Activated naive CD8-positive, alpha-beta T cell (primary cell): ENCODE measurements at regions not wholly inside any gene's neighbourhood (a gene's known extent, or its start where the extent isn't known, plus 50 kb on each side); places are given as distances from the start of the nearest gene placed in this dataset.
"Not testable (repeated sequence)": the region's sequence is repeated elsewhere in the genome, so short reads cannot be mapped to it uniquely, and the experiment has no call there.

Source experiments
- H3K27ac Mint-ChIP-seq: one replicate; pipeline ENCODE4 v1.8.0; 2021; ENCODE audit warnings: mixed read lengths
- H3K27me3 Mint-ChIP-seq: one replicate; pipeline ENCODE4 v1.8.0; 2021; ENCODE audit warnings: mixed read lengths
- H3K36me3 Mint-ChIP-seq: one replicate; pipeline ENCODE4 v1.8.0; 2021; ENCODE audit warnings: mixed read lengths
- H3K4me1 Mint-ChIP-seq: one replicate; pipeline ENCODE4 v1.8.0; 2021; ENCODE audit warnings: low read depth, mixed read lengths
- H3K4me3 Mint-ChIP-seq: one replicate; pipeline ENCODE4 v1.8.0; 2021; ENCODE audit warnings: mild to moderate bottlenecking, mixed read lengths
- H3K9me3 Mint-ChIP-seq: one replicate; pipeline ENCODE4 v1.8.0; 2021; ENCODE audit warnings: low read depth, mixed read lengths

DNA sequence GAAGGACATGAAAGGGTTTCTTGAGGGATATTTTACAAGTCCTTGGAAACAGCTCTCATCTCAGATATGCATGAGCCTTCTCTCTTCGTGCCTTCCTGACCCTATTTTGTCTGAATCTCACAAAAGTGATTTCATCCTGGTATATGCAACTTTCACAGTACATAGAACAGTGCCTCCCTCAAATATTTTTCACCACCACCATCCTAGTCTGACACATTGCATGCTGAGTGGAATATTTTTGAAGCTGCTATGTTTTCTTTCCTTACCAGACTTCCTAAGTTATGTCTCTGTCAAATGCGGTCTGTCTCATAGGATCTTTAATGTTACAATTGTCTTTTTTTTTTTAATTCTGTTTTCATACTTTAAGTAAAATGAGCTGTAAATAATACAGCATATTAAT is 673.3 kb upstream of the LRRN3 start:
- H3K27me3 Mint-ChIP-seq = peaks cover 2% of the 10 kb centered on the region
- no peak overlapping the region for H3K4me3 Mint-ChIP-seq
- H3K9me3 Mint-ChIP-seq = no peaks in the 10 kb centered on the region
- no peaks in the 10 kb centered on the region for H3K4me1 Mint-ChIP-seq
- no peaks in the 10 kb centered on the region for H3K36me3 Mint-ChIP-seq
- no peak overlapping the region for H3K27ac Mint-ChIP-seq

DNA sequence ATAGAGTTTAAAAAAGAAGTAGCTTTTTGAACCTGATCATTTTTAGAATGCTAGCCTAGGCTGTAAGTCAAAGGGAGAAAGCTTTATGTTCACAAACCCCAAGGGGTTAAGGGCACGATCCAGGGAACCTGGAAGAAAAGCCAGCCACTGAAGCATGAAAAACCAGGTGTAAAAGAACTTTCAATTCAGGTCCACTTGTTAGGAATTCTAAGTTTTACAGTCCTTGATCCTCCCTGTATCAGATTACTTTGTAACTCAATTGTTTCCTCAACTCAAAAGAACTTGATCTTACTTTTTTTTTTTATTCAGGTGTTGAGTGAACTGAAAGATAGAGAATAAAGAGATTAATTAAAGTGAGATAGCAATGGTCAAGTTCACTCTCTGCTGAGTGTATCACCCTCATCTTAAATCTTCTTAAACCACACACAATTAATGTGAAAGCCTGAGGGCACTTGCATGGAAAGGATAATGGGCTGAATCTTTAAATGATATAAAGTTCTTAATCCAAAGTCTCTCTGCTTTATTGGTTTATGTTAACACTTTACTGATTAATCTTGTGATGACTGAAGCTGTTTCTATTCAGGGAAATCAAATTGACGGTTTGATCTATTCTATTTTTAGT is 672.2 kb upstream of the LRRN3 start:
- Mint-ChIP-seq H3K4me3 (no peak overlapping the region), H3K4me1 (no peaks in the 10 kb centered on the region), H3K27me3 (peaks cover 2% of the 10 kb centered on the region), H3K27ac (no peak overlapping the region), H3K36me3 (no peaks in the 10 kb centered on the region), H3K9me3 (no peaks in the 10 kb centered on the region)

DNA sequence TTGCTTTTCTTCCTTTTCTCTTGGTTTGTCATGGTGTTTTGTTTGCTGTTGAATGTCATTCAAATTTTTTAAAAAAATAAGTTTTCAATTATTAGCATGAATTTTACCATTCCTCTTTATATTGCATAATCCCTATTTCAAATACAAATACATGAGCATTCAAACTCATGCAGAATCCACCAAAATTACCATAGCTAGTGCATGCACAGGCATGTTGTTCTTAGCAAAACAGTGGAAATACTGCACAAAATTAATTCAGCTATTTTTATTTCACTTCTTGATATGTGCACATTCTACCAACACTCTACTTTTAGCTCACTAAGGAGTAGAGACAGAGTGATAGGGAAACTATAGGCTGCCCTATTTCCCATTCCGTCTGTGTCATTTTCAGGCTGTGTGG is 670.1 kb upstream of the LRRN3 start:
- H3K4me3 Mint-ChIP-seq = no peak overlapping the region
- no peak overlapping the region for H3K27ac Mint-ChIP-seq
- H3K9me3 Mint-ChIP-seq = no peaks in the 10 kb centered on the region
- H3K27me3 Mint-ChIP-seq = peaks cover 4% of the 10 kb centered on the region
- H3K4me1 Mint-ChIP-seq = no peaks in the 10 kb centered on the region
- no peaks in the 10 kb centered on the region for H3K36me3 Mint-ChIP-seq

DNA sequence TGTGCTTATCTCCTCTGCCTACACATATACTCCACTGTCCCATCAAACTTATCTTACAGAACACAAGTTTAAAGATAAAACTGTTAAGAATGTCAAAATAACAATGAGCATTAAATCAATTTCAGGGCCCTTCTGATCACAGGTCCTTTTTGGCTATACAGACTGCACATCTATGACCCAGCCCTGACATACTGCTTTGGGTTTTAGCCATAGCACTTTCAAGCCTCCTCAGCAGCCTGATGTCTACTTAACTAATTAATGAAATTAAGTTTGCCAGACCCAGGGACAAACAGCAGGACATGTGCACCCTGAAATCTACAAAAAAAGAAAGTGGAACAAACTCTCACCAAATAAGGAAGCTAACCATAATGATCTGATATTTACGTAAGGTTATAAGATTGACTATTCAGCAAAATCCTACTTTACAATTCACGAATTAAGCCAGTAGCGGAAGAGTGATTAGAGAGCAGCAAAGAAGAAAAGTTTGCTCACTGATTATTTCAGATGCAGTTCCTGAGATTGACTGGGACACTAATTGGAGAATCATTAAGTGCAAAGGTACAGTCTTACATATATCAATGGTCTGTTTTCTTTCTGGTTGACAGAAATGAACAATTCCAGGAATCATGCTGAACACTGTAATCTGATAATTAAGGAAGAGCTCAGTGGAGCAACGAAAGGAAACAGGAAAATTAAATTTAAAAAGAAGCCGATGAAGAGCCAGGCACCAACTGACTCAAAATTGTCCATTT is 669.3 kb upstream of the LRRN3 start:
- no peak overlapping the region for H3K27ac Mint-ChIP-seq
- no peaks in the 10 kb centered on the region for H3K4me1 Mint-ChIP-seq
- H3K27me3 Mint-ChIP-seq = peaks cover 3% of the 10 kb centered on the region
- H3K4me3 Mint-ChIP-seq = no peak overlapping the region
- no peaks in the 10 kb centered on the region for H3K36me3 Mint-ChIP-seq
- no peaks in the 10 kb centered on the region for H3K9me3 Mint-ChIP-seq

DNA sequence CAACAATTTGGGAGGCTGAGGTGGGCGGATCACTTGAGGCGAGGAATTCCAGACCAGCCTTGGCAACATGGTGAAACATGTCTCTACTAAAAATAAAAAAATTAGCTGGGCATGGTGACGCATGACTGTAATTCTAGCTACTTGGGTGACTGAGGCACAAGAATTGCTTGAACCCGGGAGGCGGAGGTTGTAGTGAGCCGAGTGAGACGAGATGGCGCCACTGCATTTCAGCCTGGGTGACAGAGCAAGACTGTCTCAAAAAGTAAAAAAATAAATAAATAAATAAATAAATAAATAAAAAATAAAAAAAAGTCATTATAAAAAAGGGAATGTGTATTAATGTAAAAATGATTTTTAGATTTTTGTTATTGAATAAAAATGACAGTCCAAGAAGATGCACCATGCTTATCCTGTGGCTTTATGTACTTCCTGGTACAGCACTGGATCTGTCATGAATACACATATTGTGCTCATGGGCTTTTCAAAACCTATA is 658.8 kb upstream of the LRRN3 start:
- Mint-ChIP-seq H3K4me1 (no peaks in the 10 kb centered on the region), H3K4me3 (no peak overlapping the region), H3K27ac (no peak overlapping the region), H3K27me3 (no peaks in the 10 kb centered on the region), H3K9me3 (no peaks in the 10 kb centered on the region), H3K36me3 (no peaks in the 10 kb centered on the region)

DNA sequence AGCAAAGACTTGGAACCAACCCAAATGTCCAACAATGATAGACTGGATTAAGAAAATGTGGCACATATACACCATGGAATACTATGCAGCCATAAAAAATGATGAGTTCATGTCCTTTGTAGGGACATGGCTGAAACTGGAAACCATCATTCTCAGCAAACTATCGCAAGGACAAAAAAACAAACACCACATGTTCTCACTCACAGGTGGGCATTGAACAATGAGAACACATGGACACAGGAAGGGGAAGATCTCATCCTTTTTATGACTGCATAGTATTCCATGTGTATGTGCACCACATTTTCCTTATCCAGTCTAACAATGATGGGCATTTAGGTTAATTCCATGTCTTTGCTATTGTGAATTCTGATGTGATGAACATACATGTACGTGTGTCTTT is 652.0 kb upstream of the LRRN3 start:
- H3K36me3 Mint-ChIP-seq, H3K27me3 Mint-ChIP-seq: not testable (repeated sequence)

DNA sequence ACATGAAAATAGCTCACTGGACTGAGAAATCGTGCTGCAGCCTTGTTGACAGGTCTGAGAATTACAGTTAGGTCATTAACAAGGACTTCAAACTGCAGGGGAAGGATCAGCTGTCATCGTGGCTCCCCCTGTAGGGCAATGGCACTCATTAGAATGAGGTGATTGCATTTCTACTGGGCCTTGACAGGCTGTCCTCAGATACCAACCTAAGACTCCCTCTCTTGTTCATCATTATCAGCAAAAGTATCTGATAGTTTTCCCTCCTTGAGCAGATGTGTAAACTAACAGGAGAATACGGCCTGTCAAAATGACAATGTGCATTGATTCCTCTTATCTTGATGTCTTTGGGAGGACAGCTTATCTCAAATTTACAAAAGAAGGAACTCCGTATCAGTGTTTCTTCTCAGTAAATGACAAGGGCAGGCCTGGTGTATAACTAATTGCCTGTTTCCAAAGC is 648.5 kb upstream of the LRRN3 start:
- Mint-ChIP-seq H3K4me3 (no peak overlapping the region), H3K27ac (no peak overlapping the region), H3K27me3 (no peaks in the 10 kb centered on the region), H3K4me1 (no peaks in the 10 kb centered on the region), H3K9me3 (peaks cover 5% of the 10 kb centered on the region), H3K36me3 (no peaks in the 10 kb centered on the region)

More for the DNA sequence above, 652.0 kb upstream of the LRRN3 start:
- not testable (repeated sequence) for H3K4me3 Mint-ChIP-seq, H3K27ac Mint-ChIP-seq, H3K4me1 Mint-ChIP-seq, H3K9me3 Mint-ChIP-seq

DNA sequence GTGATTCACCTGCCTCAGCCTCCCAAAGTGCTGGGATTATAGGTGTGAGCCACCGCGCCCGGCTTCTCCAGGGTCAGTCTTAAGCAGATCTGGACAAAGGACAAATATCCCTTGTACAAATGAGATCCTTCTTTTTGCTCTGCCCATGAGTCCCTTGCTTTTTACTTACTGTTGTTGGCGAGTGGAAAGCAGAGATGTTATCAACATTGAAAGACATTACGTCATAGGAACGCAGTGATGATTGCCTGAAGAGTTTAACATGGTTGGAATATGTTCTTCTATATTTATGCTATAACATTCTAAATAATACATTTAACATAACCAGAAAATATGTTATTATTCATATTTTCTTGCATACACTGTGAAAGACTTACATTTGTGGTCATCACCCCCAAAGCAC is 644.3 kb upstream of the LRRN3 start:
- Mint-ChIP-seq H3K4me1 (no peaks in the 10 kb centered on the region), H3K9me3 (no peaks in the 10 kb centered on the region), H3K36me3 (no peaks in the 10 kb centered on the region), H3K4me3 (no peak overlapping the region), H3K27ac (no peak overlapping the region), H3K27me3 (no peaks in the 10 kb centered on the region)

DNA sequence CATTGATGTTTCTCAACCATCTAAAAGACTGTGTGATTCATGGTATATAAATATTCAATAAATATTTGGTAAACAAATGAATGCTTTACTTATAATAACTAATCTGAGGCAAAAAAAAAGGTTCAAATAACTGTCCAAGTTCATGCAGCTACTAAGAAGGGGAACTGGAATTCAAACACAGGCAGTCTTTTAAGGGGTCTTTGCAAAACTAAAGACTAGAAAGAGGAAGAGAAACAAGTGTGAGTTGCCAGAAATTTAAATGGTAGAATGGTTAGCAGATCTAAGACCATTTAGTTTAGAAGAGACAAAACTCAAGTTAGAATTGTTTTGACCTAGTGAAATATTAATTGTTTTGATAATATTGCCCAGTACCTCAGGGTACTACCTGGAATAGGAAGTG is 642.0 kb upstream of the LRRN3 start:
- Mint-ChIP-seq H3K27me3 (no peaks in the 10 kb centered on the region), H3K4me3 (no peak overlapping the region), H3K27ac (no peak overlapping the region), H3K9me3 (no peaks in the 10 kb centered on the region), H3K4me1 (no peaks in the 10 kb centered on the region), H3K36me3 (no peaks in the 10 kb centered on the region)

DNA sequence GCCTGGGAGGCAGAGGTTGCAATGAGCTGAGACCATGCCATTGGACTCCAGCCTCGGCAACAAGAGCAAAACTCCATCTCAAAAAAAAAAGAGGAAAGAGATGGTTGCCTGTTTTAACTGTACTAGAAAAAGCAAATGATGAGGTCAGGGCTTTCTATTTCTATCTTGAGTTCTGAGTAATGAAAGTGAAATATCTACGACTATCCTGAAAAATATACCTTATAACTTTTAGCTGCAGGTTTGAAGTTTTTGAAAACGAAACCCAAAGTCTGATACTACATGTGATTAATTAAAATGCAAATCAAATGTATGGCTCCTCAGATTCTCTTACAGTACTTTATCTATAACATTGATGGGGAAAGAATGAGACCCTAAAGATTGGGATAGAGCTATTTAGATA is 636.2 kb upstream of the LRRN3 start:
- H3K27me3 Mint-ChIP-seq = no peaks in the 10 kb centered on the region
- H3K4me1 Mint-ChIP-seq = no peaks in the 10 kb centered on the region
- no peaks in the 10 kb centered on the region for H3K9me3 Mint-ChIP-seq
- H3K4me3 Mint-ChIP-seq = no peak overlapping the region
- H3K36me3 Mint-ChIP-seq = no peaks in the 10 kb centered on the region
- no peak overlapping the region for H3K27ac Mint-ChIP-seq

DNA sequence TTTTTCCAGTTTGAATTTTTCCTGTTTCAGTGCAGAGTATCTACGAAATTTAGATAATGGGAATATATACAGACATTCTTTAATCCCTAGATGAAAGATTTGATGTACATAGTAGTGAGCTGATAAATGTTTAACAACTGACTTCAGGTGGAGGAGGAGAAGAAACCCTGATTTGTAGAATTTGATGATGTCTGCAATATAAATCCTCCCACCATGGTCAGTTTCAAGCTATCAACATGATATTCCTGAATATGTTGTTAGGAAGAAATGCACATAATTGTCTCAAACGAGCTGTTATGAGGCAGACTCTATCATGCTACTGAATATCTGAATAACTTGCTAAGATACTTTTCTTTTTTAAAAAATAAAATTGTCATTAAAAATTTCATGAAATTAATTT is 629.3 kb upstream of the LRRN3 start:
- Mint-ChIP-seq H3K27ac (no peak overlapping the region), H3K4me1 (no peaks in the 10 kb centered on the region), H3K27me3 (no peaks in the 10 kb centered on the region), H3K9me3 (no peaks in the 10 kb centered on the region), H3K4me3 (no peak overlapping the region), H3K36me3 (no peaks in the 10 kb centered on the region)

DNA sequence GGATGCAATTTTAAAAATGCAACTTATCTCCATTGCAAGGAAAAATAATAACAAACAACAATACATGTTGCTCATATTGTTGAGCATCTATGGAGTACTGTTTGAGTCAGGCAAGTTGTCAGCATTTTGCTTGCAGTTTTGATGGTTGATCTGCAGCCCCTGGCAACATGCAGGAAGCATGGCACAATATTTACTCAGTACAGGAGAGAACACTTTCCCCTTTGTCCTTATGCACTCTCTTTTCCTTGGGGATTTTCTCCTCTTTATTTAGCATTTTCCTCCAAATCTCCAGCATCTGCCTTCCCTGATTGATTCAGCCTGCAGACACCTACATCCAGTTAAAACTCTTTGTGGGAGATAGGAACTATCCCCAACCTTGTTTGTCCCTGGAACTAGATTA is 620.5 kb upstream of the LRRN3 start:
- no peaks in the 10 kb centered on the region for H3K9me3 Mint-ChIP-seq
- H3K27ac Mint-ChIP-seq = no peak overlapping the region
- no peaks in the 10 kb centered on the region for H3K27me3 Mint-ChIP-seq
- H3K4me3 Mint-ChIP-seq = no peak overlapping the region
- H3K36me3 Mint-ChIP-seq = peaks cover 4% of the 10 kb centered on the region
- no peaks in the 10 kb centered on the region for H3K4me1 Mint-ChIP-seq

DNA sequence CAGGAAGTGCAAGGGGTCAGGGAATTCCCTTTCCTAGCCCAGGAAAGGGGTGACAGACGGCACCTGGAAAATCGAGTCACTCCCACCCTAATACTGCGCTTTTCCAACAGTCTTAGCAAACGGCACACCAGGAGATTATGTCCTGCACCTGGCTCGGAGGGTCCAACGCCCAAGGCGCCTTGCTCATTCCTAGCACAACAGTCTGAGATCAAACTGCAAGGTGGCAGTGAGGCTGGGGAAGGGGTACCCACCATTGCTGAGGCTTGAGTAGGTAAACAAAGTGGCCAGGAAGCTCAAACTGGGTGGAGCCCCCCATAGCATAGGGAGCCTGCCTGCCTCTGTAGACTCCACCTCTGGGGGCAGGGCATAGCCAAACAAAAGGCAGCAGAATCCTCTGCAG is 618.5 kb upstream of the LRRN3 start:
- not testable (repeated sequence) for H3K9me3 Mint-ChIP-seq, H3K36me3 Mint-ChIP-seq, H3K27me3 Mint-ChIP-seq, H3K4me3 Mint-ChIP-seq, H3K27ac Mint-ChIP-seq, H3K4me1 Mint-ChIP-seq

DNA sequence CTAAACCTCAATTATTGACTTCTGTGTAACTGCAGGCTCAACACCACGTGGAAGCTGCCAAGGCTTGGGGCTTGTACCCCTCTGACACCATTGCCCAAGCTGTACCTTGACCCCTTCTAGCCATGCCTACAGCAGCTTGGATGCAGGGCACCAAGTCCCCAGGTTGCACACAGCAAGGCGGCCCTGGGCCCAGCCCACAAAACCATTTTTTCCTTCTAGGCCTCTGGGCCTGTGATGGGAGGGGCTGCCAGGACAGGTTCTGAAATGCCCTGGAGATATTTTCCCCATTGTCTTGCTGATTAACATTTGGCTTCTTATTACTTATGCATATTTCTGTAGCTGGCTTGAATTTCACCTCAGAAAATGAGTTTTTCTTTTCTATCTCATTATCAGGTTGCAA is 610.0 kb upstream of the LRRN3 start:
- Mint-ChIP-seq H3K9me3 (peaks cover 15% of the 10 kb centered on the region), H3K4me3 (no peak overlapping the region)

DNA sequence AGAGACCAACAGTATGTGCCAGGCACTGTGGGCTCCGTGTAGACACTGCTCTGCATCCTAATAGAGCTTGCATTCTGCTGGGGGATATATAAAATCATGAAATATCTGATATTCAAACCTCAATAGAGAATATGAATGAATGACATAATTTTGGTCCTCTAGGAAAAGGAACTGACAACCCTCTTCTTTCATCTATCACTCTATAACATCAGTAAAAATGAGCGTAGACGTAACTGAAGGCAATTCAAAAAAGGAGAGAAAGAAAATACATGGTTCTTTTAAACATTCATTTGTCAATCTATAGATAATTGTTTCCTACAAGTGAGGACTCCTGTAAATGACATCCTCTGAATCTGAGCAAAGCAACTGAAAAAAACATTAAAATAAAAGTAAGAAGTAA is 607.4 kb upstream of the LRRN3 start:
- H3K4me3 Mint-ChIP-seq = no peak overlapping the region
- no peak overlapping the region for H3K27ac Mint-ChIP-seq
- peaks cover 9% of the 10 kb centered on the region for H3K36me3 Mint-ChIP-seq
- H3K9me3 Mint-ChIP-seq = peaks cover 14% of the 10 kb centered on the region
- no peaks in the 10 kb centered on the region for H3K27me3 Mint-ChIP-seq
- no peaks in the 10 kb centered on the region for H3K4me1 Mint-ChIP-seq

More for the DNA sequence above, 610.0 kb upstream of the LRRN3 start:
- H3K27ac Mint-ChIP-seq = no peak overlapping the region
- H3K36me3 Mint-ChIP-seq = peaks cover 9% of the 10 kb centered on the region
- H3K4me1 Mint-ChIP-seq = no peaks in the 10 kb centered on the region
- H3K27me3 Mint-ChIP-seq = no peaks in the 10 kb centered on the region

DNA sequence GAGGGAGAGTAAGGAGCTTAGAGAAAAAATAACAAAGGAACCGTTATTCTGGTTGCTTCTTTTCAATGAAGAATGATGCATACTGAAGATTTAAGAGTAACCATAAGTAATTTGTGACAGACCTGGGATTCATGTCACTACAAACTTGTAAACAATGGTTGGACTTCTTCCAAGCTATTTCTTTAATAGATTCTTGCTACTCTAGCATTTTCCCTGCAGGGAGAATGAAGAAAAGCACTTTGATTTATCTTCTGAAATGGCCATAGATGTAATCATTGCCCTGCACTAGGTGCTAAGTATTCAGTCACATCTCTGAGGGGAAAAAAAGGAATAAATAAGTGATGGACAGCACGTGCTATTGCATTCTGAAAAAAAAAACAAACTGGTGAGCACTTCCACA is 606.6 kb upstream of the LRRN3 start:
- peaks cover 7% of the 10 kb centered on the region for H3K36me3 Mint-ChIP-seq
- H3K27ac Mint-ChIP-seq = no peak overlapping the region
- H3K4me1 Mint-ChIP-seq = no peaks in the 10 kb centered on the region
- H3K9me3 Mint-ChIP-seq = peaks cover 6% of the 10 kb centered on the region
- no peak overlapping the region for H3K4me3 Mint-ChIP-seq
- no peaks in the 10 kb centered on the region for H3K27me3 Mint-ChIP-seq
